ENCODE measurements at regions not wholly inside any gene's neighbourhood (a gene's known extent, or its start where the extent isn't known, plus 50 kb on each side); places are given as distances from the start of the nearest gene placed in this dataset.

GRCh38 chr16:85220125-85220839, 108.0 kb upstream of the CIBAR2 start:
- TF ChIP-seq CTCF (IDR thresholded peaks at IDR 0.05; ENCODE audit: low read depth, low read length) (no peak), EZH2phosphoT487 (IDR thresholded peaks at IDR 0.05; ENCODE audit: low read depth) (no peak)
